AG04450 (cell line): ENCODE measurements at regions not wholly inside any gene's neighbourhood (a gene's known extent, or its start where the extent isn't known, plus 50 kb on each side); places are given as distances from the start of the nearest gene placed in this dataset.

Experiments used
- CTCF ChIA-PET: fragments of 300-600, 350-600 bp; formaldehyde crosslinking; extraction: SDS; loops from one replicate; lab custom pipeline; 2022; ENCODE audit warnings: antibody characterized with exemption, inconsistent platforms; lab: Charles Lee
- POLR2A ChIA-PET: fragments of 350-600 bp; formaldehyde crosslinking; extraction: SDS; loops from one replicate; lab custom pipeline; 2021; ENCODE audit warnings: antibody characterized with exemption, inconsistent platforms; lab: Yijun Ruan, JAX
- DNase-seq: peaks from one replicate; pipeline ENCODE4 v3.0.0-alpha.2; 2011; ENCODE audit warnings: low read depth, low spot score
- H3K27ac ChIP-seq: one replicate; pipeline ENCODE4 v1.5.1; 2012; ENCODE audit warnings: low read depth, low read length, control low read depth
- H3K27me3 ChIP-seq: one replicate; pipeline ENCODE4 v1.6.0; 2012; ENCODE audit warnings: low read length; ENCODE audit not compliant: control insufficient read depth, insufficient read depth
- H3K4me3 ChIP-seq: 2 replicates; pipeline ENCODE4 v1.5.1; 2011; ENCODE audit warnings: mild to moderate bottlenecking, low read depth, low read length, control low read depth
- H3K9me3 ChIP-seq: 2 replicates; pipeline ENCODE4 v1.5.1; 2012; ENCODE audit warnings: low read length; ENCODE audit not compliant: control insufficient read depth, insufficient read depth
- CTCF ChIP-seq: IDR thresholded peaks from 2 replicates; pipeline ENCODE4 v1.5.1; 2011; ENCODE audit warnings: low read depth, low read length, control low read depth, inconsistent platforms

GRCh38 chr9:17083258-17083657 lies 51.6 kb upstream of the CNTLN start:
- ChIA-PET POLR2A (no interaction called here), CTCF (interaction anchor here (1.5 to 2.5 kb wide), 2 partner anchors 20 to 380 kb away, joined by 5 to 12 read pairs; no protein-coding TSS in a partner anchor)
- Histone ChIP-seq H3K27ac (no peak overlapping the region), H3K4me3 (no peak overlapping the region), H3K9me3 (no peaks in the 10 kb centered on the region), H3K27me3 (no peaks in the 10 kb centered on the region)
- TF ChIP-seq CTCF = no peak
- DNase-seq = no peak

GRCh38 chr9:17082343-17083064 lies 52.3 kb upstream of the CNTLN start:
- no peak overlapping the region for H3K4me3 ChIP-seq
- CTCF ChIA-PET = interaction anchor here (0.6 to 2.5 kb wide), 4 partner anchors 15 to 1164 kb away, joined by 3 to 12 read pairs (median 4); no protein-coding TSS in a partner anchor
- POLR2A ChIA-PET = interaction anchor here (0.5 kb wide), 1 partner anchor 31 kb away, joined by 3 read pairs; no protein-coding TSS in a partner anchor
- peak; percentile 18 for DNase-seq
- no peaks in the 10 kb centered on the region for H3K9me3 ChIP-seq
- H3K27ac ChIP-seq = peak overlapping the region; percentile 24
- no peaks in the 10 kb centered on the region for H3K27me3 ChIP-seq
- peak; percentile 37 for TF ChIP-seq CTCF

GRCh38 chr9:17081814-17082213 lies 53.0 kb upstream of the CNTLN start:
- Histone ChIP-seq H3K4me3 (no peak overlapping the region), H3K27ac (no peak overlapping the region), H3K9me3 (no peaks in the 10 kb centered on the region), H3K27me3 (no peaks in the 10 kb centered on the region)
- TF ChIP-seq CTCF = no peak
- DNase-seq = no peak
- ChIA-PET POLR2A (interaction anchor here (0.5 kb wide), 1 partner anchor 31 kb away, joined by 3 read pairs; no protein-coding TSS in a partner anchor), CTCF (interaction anchor here (0.6 to 2.5 kb wide), 4 partner anchors 16 to 1164 kb away, joined by 3 to 12 read pairs (median 4); no protein-coding TSS in a partner anchor)

GRCh38 chr9:17081351-17081750 lies 53.5 kb upstream of the CNTLN start:
- no peak for DNase-seq
- no peak for TF ChIP-seq CTCF
- Histone ChIP-seq H3K4me3 (no peak overlapping the region), H3K27me3 (no peaks in the 10 kb centered on the region), H3K9me3 (no peaks in the 10 kb centered on the region), H3K27ac (no peak overlapping the region)
- CTCF ChIA-PET = interaction anchor here (2.5 kb wide), 1 partner anchor 18 kb away, joined by 12 read pairs; no protein-coding TSS in a partner anchor
- POLR2A ChIA-PET = no interaction called here
